Cardiac fibroblast (primary cell): ENCODE measurements at regions not wholly inside any gene's neighbourhood (a gene's known extent, or its start where the extent isn't known, plus 50 kb on each side); places are given as distances from the start of the nearest gene placed in this dataset.

Source experiments
- DNase-seq, 2 donors: peaks; one replicate each; pipeline versions ENCODE4 v3.0.0 to v3.0.0-alpha.2; 2010; ENCODE audit warnings: low read depth in 2 of 2
- H3K4me3 ChIP-seq, 2 donors: replicated peaks in 1 of 2; 1 replicate in 1 of 2; 2 replicates in 1 of 2; pipeline ENCODE4 v1.5.1; 2011; ENCODE audit warnings: low read depth in 2 of 2, low read length in 2 of 2, mild to moderate bottlenecking in 2 of 2, moderate library complexity in 1 of 2
- CTCF ChIP-seq: IDR thresholded peaks from one replicate; pipeline ENCODE4 v1.5.1; 2011; ENCODE audit warnings: low read depth, mild to moderate bottlenecking, low read length, inconsistent platforms

- no peak for TF ChIP-seq CTCF
- DNase-seq: no peak
- H3K4me3 ChIP-seq: no peak overlapping the region
Observed at GRCh38 chr2:164427111-164427510, 194.2 kb downstream of the GRB14 start.

GRCh38 chr2:164420787-164421186 lies 200.5 kb downstream of the GRB14 start:
- H3K4me3 ChIP-seq: no peak overlapping the region
- DNase-seq: no peak
- TF ChIP-seq CTCF: no peak

- peak in 1 of 2 donors; percentile 12 for DNase-seq
- TF ChIP-seq CTCF: no peak
- no peak overlapping the region for H3K4me3 ChIP-seq
Observed at GRCh38 chr2:164412831-164413230, 208.5 kb downstream of the GRB14 start.

- DNase-seq: no peak
- no peak overlapping the region for H3K4me3 ChIP-seq
- no peak for TF ChIP-seq CTCF
Observed at GRCh38 chr2:164389411-164389810, 231.9 kb downstream of the GRB14 start.

- H3K4me3 ChIP-seq: no peak overlapping the region
- TF ChIP-seq CTCF: no peak
Observed at GRCh38 chr2:164388511-164388910, 232.8 kb downstream of the GRB14 start.

GRCh38 chr2:164386231-164386630 lies 235.1 kb downstream of the GRB14 start:
- DNase-seq: no peak
- H3K4me3 ChIP-seq: no peak overlapping the region
- TF ChIP-seq CTCF: no peak

More at GRCh38 chr2:164388511-164388910, 232.8 kb downstream of the GRB14 start:
- peak; percentile 31 to 81 for DNase-seq

- no peak overlapping the region for H3K4me3 ChIP-seq
- no peak for TF ChIP-seq CTCF
- no peak for DNase-seq
Observed at GRCh38 chr2:164384434-164384833, 236.8 kb downstream of the GRB14 start.
